Colonic mucosa (tissue), 4 donors: ENCODE measurements at regions not wholly inside any gene's neighbourhood (a gene's known extent, or its start where the extent isn't known, plus 50 kb on each side); places are given as distances from the start of the nearest gene placed in this dataset.
"Not testable (repeated sequence)": the region's sequence is repeated elsewhere in the genome, so short reads cannot be mapped to it uniquely, and the experiment has no call there.

ENCODE experiments used
- DNase-seq: peaks from one replicate; pipeline ENCODE4 v3.0.0-alpha.2; 2020
- H3K27ac ChIP-seq: fragments of 200-600 bp; one replicate; pipeline ENCODE4 v1.8.0; 2021
- H3K27me3 ChIP-seq: fragments of 200-600 bp; one replicate; pipeline ENCODE4 v1.8.0; 2021
- H3K36me3 ChIP-seq: fragments of 200-600 bp; one replicate; pipeline ENCODE4 v1.8.0; 2021
- H3K4me1 ChIP-seq: fragments of 200-600 bp; one replicate; pipeline ENCODE4 v1.8.0; 2021; ENCODE audit warnings: mild to moderate bottlenecking
- H3K4me3 ChIP-seq: fragments of 200-600 bp; one replicate; pipeline ENCODE4 v1.8.0; 2021
- H3K9ac ChIP-seq, 2 donors: one replicate each; pipeline ENCODE4 v1.7.0; 2013; ENCODE audit warnings: control low read depth in 2 of 2, low read depth in 2 of 2, low read length in 2 of 2
- H3K9me3 ChIP-seq: fragments of 200-600 bp; one replicate; pipeline ENCODE4 v1.8.0; 2021
- CTCF ChIP-seq: fragments of 200-600 bp; IDR thresholded peaks from one replicate; pipeline ENCODE4 v1.8.0; 2022; ENCODE audit warnings: antibody characterized with exemption, mild to moderate bottlenecking
- intact Hi-C: fragments of 100-400 bp; cut with DNase I; formaldehyde crosslinking; loops from one replicate; pipeline ENCODE4 v1.14.1; 2022
- donor health status: healthy.
- donor health status: DM: no; HTN: no; CAD: no.
- donor health status: DM: no; HTN: no; CAD: no.

- no peak for DNase-seq
- no peaks in the 10 kb centered on the region for H3K4me1 ChIP-seq
- H3K4me3 ChIP-seq, result no peak overlapping the region
These were observed 353.0 kb upstream of the ZFHX3 start for GRCh38 chr16:73400951-73401350.

GRCh38 chr16:73399997-73400396 is 352.1 kb upstream of the ZFHX3 start:
- Histone ChIP-seq H3K9me3 (no peaks in the 10 kb centered on the region), H3K4me1 (no peaks in the 10 kb centered on the region), H3K27me3 (no peaks in the 10 kb centered on the region), H3K4me3 (no peak overlapping the region), H3K27ac (no peak overlapping the region), H3K36me3 (no peaks in the 10 kb centered on the region), H3K9ac (no peak overlapping the region)
- DNase-seq, result no peak
- intact Hi-C loops, result no loop called here
- TF ChIP-seq CTCF, result no peak

More at GRCh38 chr16:73400951-73401350, 353.0 kb upstream of the ZFHX3 start:
- Histone ChIP-seq H3K27me3 (no peaks in the 10 kb centered on the region), H3K9ac (no peak overlapping the region), H3K36me3 (no peaks in the 10 kb centered on the region), H3K9me3 (no peaks in the 10 kb centered on the region), H3K27ac (no peak overlapping the region)
- intact Hi-C loops, result no loop called here
- no peak for TF ChIP-seq CTCF

GRCh38 chr16:73399486-73399885 is 351.6 kb upstream of the ZFHX3 start:
- no peaks in the 10 kb centered on the region for H3K9me3 ChIP-seq
- intact Hi-C loops, result no loop called here
- H3K4me3 ChIP-seq, result no peak overlapping the region
- no peaks in the 10 kb centered on the region for H3K4me1 ChIP-seq
- H3K27me3 ChIP-seq, result no peaks in the 10 kb centered on the region
- no peak for TF ChIP-seq CTCF
- H3K27ac ChIP-seq, result no peak overlapping the region
- DNase-seq, result no peak
- H3K9ac ChIP-seq, result no peak overlapping the region
- H3K36me3 ChIP-seq, result no peaks in the 10 kb centered on the region

- DNase-seq, H3K36me3 ChIP-seq, intact Hi-C loops, H3K27me3 ChIP-seq, H3K27ac ChIP-seq, H3K9ac ChIP-seq, H3K4me1 ChIP-seq, H3K4me3 ChIP-seq, H3K9me3 ChIP-seq: not testable (repeated sequence)
These were observed 350.7 kb upstream of the ZFHX3 start for GRCh38 chr16:73398604-73399003.

GRCh38 chr16:73396556-73396955 is 348.6 kb upstream of the ZFHX3 start:
- Histone ChIP-seq H3K4me1 (no peaks in the 10 kb centered on the region), H3K27me3 (no peaks in the 10 kb centered on the region), H3K36me3 (no peaks in the 10 kb centered on the region), H3K4me3 (no peak overlapping the region), H3K9ac (no peak overlapping the region), H3K27ac (no peak overlapping the region), H3K9me3 (no peaks in the 10 kb centered on the region)
- intact Hi-C loops, result no loop called here
- DNase-seq, result no peak
- TF ChIP-seq CTCF, result no peak

- Histone ChIP-seq H3K36me3 (no peaks in the 10 kb centered on the region), H3K27ac (no peak overlapping the region), H3K9me3 (no peaks in the 10 kb centered on the region), H3K4me1 (no peaks in the 10 kb centered on the region), H3K9ac (no peak overlapping the region), H3K4me3 (no peak overlapping the region), H3K27me3 (no peaks in the 10 kb centered on the region)
- intact Hi-C loops, result no loop called here
- no peak for DNase-seq
- no peak for TF ChIP-seq CTCF
These were observed 343.0 kb upstream of the ZFHX3 start for GRCh38 chr16:73390936-73391335.
